Transverse colon (tissue), 4 donors: ENCODE measurements at regions not wholly inside any gene's neighbourhood (a gene's known extent, or its start where the extent isn't known, plus 50 kb on each side); places are given as distances from the start of the nearest gene placed in this dataset.

Source experiments
- EP300 ChIP-seq: sonication (generic); formaldehyde crosslinking; IDR thresholded peaks from one replicate; pipeline ENCODE4 v1.6.1; 2017; ENCODE audit warnings: antibody characterized with exemption, low read depth
- POLR2A ChIP-seq: fragments of 450-650 bp; IDR thresholded peaks from one replicate; pipeline ENCODE4 v1.6.1; 2016; ENCODE audit warnings: antibody characterized with exemption, mild to moderate bottlenecking, moderate library complexity
- POLR2AphosphoS5 ChIP-seq, 3 donors: sonication (generic); formaldehyde crosslinking; IDR thresholded peaks; one replicate each; pipeline ENCODE4 v1.6.1; 2016; ENCODE audit warnings: antibody characterized with exemption in 3 of 3
- TF ChIP-seq, protein P1 (sequence below), 5 experiments: fragments of 200-600 bp in 3 of 5; fragments of 450-650 bp in 2 of 5; sonication (generic) in 3 of 5; IDR thresholded peaks; 1 replicate in 2 of 5; 2 replicates in 3 of 5; pipeline ENCODE4 v1.5.1; 2016 to 2017; ENCODE audit warnings: antibody characterized with exemption in 5 of 5, inconsistent platforms in 3 of 5, mild to moderate bottlenecking in 2 of 5, moderate library complexity in 1 of 5

DNA sequence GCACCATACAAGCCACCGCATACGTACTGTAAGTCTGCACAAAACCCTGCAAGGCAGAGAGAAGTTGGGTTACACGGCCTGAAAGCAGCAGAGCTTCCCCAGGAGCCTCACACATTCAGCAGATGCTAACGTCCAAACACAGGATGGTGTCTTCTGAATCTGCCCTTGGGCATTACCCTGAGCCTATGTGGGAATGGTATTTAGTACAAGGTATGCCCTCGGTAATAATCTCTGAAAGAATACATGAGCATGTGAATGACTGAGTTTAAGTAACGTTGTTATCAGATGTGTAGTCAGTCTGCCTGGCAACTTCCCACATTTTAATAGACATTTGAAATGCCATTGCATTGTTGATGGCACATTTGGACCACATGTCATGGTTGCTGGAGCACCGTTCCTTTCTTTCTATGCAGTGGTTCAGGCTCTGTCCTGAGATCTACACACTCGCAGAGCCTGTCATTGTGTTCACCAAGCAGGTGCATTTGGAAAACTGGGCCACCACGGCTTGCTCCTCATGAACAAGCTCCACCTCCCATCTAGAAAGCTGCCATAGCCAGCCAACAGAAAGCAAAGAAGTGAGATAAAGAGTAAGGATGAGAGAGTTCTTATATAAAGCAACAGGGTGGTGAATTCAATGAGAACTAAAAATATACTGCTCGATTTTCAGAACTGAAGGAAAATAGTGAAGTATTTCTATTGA lies 136.5 kb upstream of the GGTLC1 start:
- TF ChIP-seq, protein P1, sequence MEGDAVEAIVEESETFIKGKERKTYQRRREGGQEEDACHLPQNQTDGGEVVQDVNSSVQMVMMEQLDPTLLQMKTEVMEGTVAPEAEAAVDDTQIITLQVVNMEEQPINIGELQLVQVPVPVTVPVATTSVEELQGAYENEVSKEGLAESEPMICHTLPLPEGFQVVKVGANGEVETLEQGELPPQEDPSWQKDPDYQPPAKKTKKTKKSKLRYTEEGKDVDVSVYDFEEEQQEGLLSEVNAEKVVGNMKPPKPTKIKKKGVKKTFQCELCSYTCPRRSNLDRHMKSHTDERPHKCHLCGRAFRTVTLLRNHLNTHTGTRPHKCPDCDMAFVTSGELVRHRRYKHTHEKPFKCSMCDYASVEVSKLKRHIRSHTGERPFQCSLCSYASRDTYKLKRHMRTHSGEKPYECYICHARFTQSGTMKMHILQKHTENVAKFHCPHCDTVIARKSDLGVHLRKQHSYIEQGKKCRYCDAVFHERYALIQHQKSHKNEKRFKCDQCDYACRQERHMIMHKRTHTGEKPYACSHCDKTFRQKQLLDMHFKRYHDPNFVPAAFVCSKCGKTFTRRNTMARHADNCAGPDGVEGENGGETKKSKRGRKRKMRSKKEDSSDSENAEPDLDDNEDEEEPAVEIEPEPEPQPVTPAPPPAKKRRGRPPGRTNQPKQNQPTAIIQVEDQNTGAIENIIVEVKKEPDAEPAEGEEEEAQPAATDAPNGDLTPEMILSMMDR (IDR thresholded peaks at IDR 0.05): no peak
- TF ChIP-seq POLR2A (no peak), POLR2AphosphoS5 (IDR thresholded peaks at IDR 0.05) (no peak), EP300 (no peak)
